DND-41 (cell line): ENCODE measurements at regions not wholly inside any gene's neighbourhood (a gene's known extent, or its start where the extent isn't known, plus 50 kb on each side); places are given as distances from the start of the nearest gene placed in this dataset.

Source experiments
- ATAC-seq: fragments of 200-7000 bp; cut with Tn5 transposase; 3 replicates; pipeline ENCODE4 v1.9.1; 2021; ENCODE audit warnings: low read depth; ENCODE audit not compliant: insufficient read depth
- DNase-seq: peaks from one replicate; pipeline ENCODE4 v3.0.0-alpha.2; 2020
- H2AFZ ChIP-seq: 2 replicates; pipeline ENCODE4 v1.6.0; 2012; ENCODE audit warnings: low read depth, low read length
- H3K27ac ChIP-seq: 2 replicates; pipeline ENCODE4 v1.5.1; 2012; ENCODE audit warnings: low read length, inconsistent platforms
- H3K27me3 ChIP-seq: fragments of 200-600 bp; sonication (generic); 2 replicates; pipeline ENCODE4 v1.6.0; 2012; ENCODE audit warnings: low read length, mild to moderate bottlenecking, inconsistent platforms; ENCODE audit not compliant: insufficient read depth, poor library complexity
- H3K36me3 ChIP-seq: 2 replicates; pipeline ENCODE4 v1.5.1; 2012; ENCODE audit warnings: low read length, inconsistent platforms; ENCODE audit not compliant: insufficient read depth
- H3K4me1 ChIP-seq: 2 replicates; pipeline ENCODE4 v1.5.1; 2012; ENCODE audit warnings: mild to moderate bottlenecking, low read length; ENCODE audit not compliant: insufficient read depth
- H3K4me2 ChIP-seq: 2 replicates; pipeline ENCODE4 v1.6.0; 2012; ENCODE audit warnings: mild to moderate bottlenecking, moderate library complexity, low read length, inconsistent platforms; ENCODE audit not compliant: insufficient read depth
- H3K4me3 ChIP-seq, 2 experiments: fragments of 200-600 bp in 1 of 2; shearing (Covaris generic) in 1 of 2; 2 replicates each; pipeline ENCODE4 v1.5.1; 2012 to 2016; ENCODE audit warnings: inconsistent platforms in 2 of 2, low read length in 2 of 2, mild to moderate bottlenecking in 2 of 2, low read depth in 1 of 2, moderate library complexity in 1 of 2
- H3K79me2 ChIP-seq: 2 replicates; pipeline ENCODE4 v1.6.0; 2012; ENCODE audit warnings: low read length, inconsistent platforms; ENCODE audit not compliant: insufficient read depth
- H3K9ac ChIP-seq: 2 replicates; pipeline ENCODE4 v1.6.0; 2012; ENCODE audit warnings: low read depth, mild to moderate bottlenecking, inconsistent platforms, low read length, moderate library complexity
- H3K9me3 ChIP-seq: 2 replicates; pipeline ENCODE4 v1.5.1; 2012; ENCODE audit warnings: low read length, moderate library complexity, mild to moderate bottlenecking, inconsistent platforms; ENCODE audit not compliant: insufficient read depth, severe bottlenecking
- H4K20me1 ChIP-seq: 2 replicates; pipeline ENCODE4 v1.6.0; 2012; ENCODE audit warnings: low read length; ENCODE audit not compliant: insufficient read depth
- CTCF ChIP-seq: IDR thresholded peaks from 2 replicates; pipeline ENCODE4 v1.5.1; 2012; ENCODE audit warnings: borderline replicate concordance, low read length, moderate library complexity, mild to moderate bottlenecking; ENCODE audit not compliant: poor library complexity, severe bottlenecking; ENCODE audit errors: extremely low read depth
- EZH2 ChIP-seq: IDR thresholded peaks from 3 replicates; pipeline ENCODE4 v1.6.1; 2012; ENCODE audit warnings: borderline replicate concordance, low read depth, mild to moderate bottlenecking, moderate library complexity, low read length, inconsistent platforms; ENCODE audit not compliant: severe bottlenecking

GRCh38 chr16:65532846-65533245, 411.0 kb upstream of the CDH11 start:
- TF ChIP-seq CTCF, result no peak
- no peak for TF ChIP-seq EZH2
- Histone ChIP-seq H4K20me1 (no peaks in the 10 kb centered on the region), H3K4me3 (no peak overlapping the region), H3K9ac (no peak overlapping the region), H3K27me3 (no peaks in the 10 kb centered on the region), H3K36me3 (no peaks in the 10 kb centered on the region), H3K4me1 (no peaks in the 10 kb centered on the region), H3K27ac (no peak overlapping the region), H2AFZ (no peak overlapping the region), H3K4me2 (no peak overlapping the region), H3K9me3 (no peaks in the 10 kb centered on the region), H3K79me2 (no peaks in the 10 kb centered on the region)
- no peak for ATAC-seq
- DNase-seq, result no peak

GRCh38 chr16:65532258-65532657, 410.4 kb upstream of the CDH11 start:
- no peak overlapping the region for H2AFZ ChIP-seq
- no peaks in the 10 kb centered on the region for H4K20me1 ChIP-seq
- no peak overlapping the region for H3K9ac ChIP-seq
- TF ChIP-seq CTCF, result no peak
- no peak for TF ChIP-seq EZH2
- H3K4me1 ChIP-seq, result no peaks in the 10 kb centered on the region
- ATAC-seq, result no peak
- no peak overlapping the region for H3K4me2 ChIP-seq
- no peaks in the 10 kb centered on the region for H3K27me3 ChIP-seq
- no peak overlapping the region for H3K27ac ChIP-seq
- H3K79me2 ChIP-seq, result no peaks in the 10 kb centered on the region
- H3K36me3 ChIP-seq, result no peaks in the 10 kb centered on the region
- no peak overlapping the region for H3K4me3 ChIP-seq
- DNase-seq, result no peak
- H3K9me3 ChIP-seq, result no peaks in the 10 kb centered on the region

- Histone ChIP-seq H4K20me1 (no peaks in the 10 kb centered on the region), H2AFZ (no peak overlapping the region), H3K79me2 (no peaks in the 10 kb centered on the region), H3K4me1 (no peaks in the 10 kb centered on the region), H3K27me3 (no peaks in the 10 kb centered on the region), H3K27ac (no peak overlapping the region), H3K4me3 (no peak overlapping the region), H3K36me3 (no peaks in the 10 kb centered on the region), H3K9me3 (no peaks in the 10 kb centered on the region), H3K9ac (no peak overlapping the region), H3K4me2 (no peak overlapping the region)
- DNase-seq (no peak), ATAC-seq (no peak)
- TF ChIP-seq EZH2 (no peak), CTCF (no peak)
These were observed 409.6 kb upstream of the CDH11 start for GRCh38 chr16:65531475-65531874.

GRCh38 chr16:65525707-65526106, 403.8 kb upstream of the CDH11 start:
- no peak overlapping the region for H3K9ac ChIP-seq
- ATAC-seq, result no peak
- H3K79me2 ChIP-seq, result no peaks in the 10 kb centered on the region
- H3K9me3 ChIP-seq, result no peaks in the 10 kb centered on the region
- no peaks in the 10 kb centered on the region for H4K20me1 ChIP-seq
- H2AFZ ChIP-seq, result no peak overlapping the region
- no peak overlapping the region for H3K4me2 ChIP-seq
- H3K36me3 ChIP-seq, result no peaks in the 10 kb centered on the region
- H3K4me1 ChIP-seq, result no peaks in the 10 kb centered on the region
- TF ChIP-seq EZH2 (no peak), CTCF (no peak)
- no peak overlapping the region for H3K27ac ChIP-seq
- DNase-seq, result no peak
- no peaks in the 10 kb centered on the region for H3K27me3 ChIP-seq
- no peak overlapping the region for H3K4me3 ChIP-seq
